ENCODE measurements at regions not wholly inside any gene's neighbourhood (a gene's known extent, or its start where the extent isn't known, plus 50 kb on each side); places are given as distances from the start of the nearest gene placed in this dataset.
"Not testable (repeated sequence)": the region's sequence is repeated elsewhere in the genome, so short reads cannot be mapped to it uniquely, and the experiment has no call there.

DNA sequence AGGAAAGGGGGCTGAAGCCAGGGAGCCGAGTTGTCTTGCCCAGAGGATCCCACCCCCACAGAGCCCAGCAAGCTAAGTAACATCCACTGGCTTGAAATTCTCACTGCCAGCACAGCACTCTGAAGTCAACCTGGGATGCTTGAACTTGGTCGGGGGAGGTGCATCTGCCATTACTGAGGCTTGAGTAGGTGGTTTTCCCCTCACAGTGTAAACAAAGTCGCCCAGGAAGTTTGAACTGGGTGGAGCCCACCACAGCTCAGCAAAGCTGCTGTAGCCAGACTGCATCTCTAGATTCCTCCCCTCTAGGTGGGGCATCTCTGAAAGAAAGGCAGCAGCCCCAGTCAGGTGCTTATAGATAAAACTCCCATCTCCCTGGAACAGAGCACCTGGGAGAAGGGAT, 54.3 kb upstream of the GRIA3 start:
- TF ChIP-seq, protein P1, sequence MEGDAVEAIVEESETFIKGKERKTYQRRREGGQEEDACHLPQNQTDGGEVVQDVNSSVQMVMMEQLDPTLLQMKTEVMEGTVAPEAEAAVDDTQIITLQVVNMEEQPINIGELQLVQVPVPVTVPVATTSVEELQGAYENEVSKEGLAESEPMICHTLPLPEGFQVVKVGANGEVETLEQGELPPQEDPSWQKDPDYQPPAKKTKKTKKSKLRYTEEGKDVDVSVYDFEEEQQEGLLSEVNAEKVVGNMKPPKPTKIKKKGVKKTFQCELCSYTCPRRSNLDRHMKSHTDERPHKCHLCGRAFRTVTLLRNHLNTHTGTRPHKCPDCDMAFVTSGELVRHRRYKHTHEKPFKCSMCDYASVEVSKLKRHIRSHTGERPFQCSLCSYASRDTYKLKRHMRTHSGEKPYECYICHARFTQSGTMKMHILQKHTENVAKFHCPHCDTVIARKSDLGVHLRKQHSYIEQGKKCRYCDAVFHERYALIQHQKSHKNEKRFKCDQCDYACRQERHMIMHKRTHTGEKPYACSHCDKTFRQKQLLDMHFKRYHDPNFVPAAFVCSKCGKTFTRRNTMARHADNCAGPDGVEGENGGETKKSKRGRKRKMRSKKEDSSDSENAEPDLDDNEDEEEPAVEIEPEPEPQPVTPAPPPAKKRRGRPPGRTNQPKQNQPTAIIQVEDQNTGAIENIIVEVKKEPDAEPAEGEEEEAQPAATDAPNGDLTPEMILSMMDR (conservative IDR thresholded peaks at IDR 0.05 in 1 of 2, IDR thresholded peaks at IDR 0.05 in 1 of 2; ENCODE audit: extremely low read depth in 1 of 2, insufficient read depth in 1 of 2, low read depth in 1 of 2, low read length in 2 of 2), result not testable (repeated sequence)
- TF ChIP-seq EZH2 (IDR thresholded peaks at IDR 0.05; ENCODE audit: borderline replicate concordance, low read length), result not testable (repeated sequence)

Data from mammary epithelial cell (primary cell).